Uterus (tissue), 2 donors: ENCODE measurements at regions not wholly inside any gene's neighbourhood (a gene's known extent, or its start where the extent isn't known, plus 50 kb on each side); places are given as distances from the start of the nearest gene placed in this dataset.

Source experiments
- CTCF ChIP-seq, 4 experiments: fragments of 200-600 bp in 2 of 4; fragments of 450-650 bp in 2 of 4; sonication (generic) in 2 of 4; IDR thresholded peaks; one replicate each; pipeline ENCODE4 v1.5.1; 2016 to 2019; ENCODE audit warnings: antibody characterized with exemption in 4 of 4, mild to moderate bottlenecking in 2 of 4, moderate library complexity in 1 of 4
- POLR2A ChIP-seq, 2 donors: fragments of 450-650 bp; IDR thresholded peaks; one replicate each; pipeline ENCODE4 v1.6.1; 2016; ENCODE audit warnings: antibody characterized with exemption in 2 of 2, mild to moderate bottlenecking in 1 of 2, moderate library complexity in 1 of 2

- TF ChIP-seq CTCF (IDR thresholded peaks at IDR 0.05) (no peak), POLR2A (IDR thresholded peaks at IDR 0.05) (no peak)
These were observed 743.3 kb upstream of the PTPRD start for GRCh38 chr9:11356067-11356466.
